Esophagus squamous epithelium (tissue), 4 donors: ENCODE measurements at regions not wholly inside any gene's neighbourhood (a gene's known extent, or its start where the extent isn't known, plus 50 kb on each side); places are given as distances from the start of the nearest gene placed in this dataset.

ENCODE experiments used
- CTCF ChIP-seq, 6 experiments: fragments of 450-650 bp in 4 of 6; fragments of 200-600 bp in 2 of 6; sonication (generic) in 2 of 6; IDR thresholded peaks; one replicate each; pipeline ENCODE4 v1.5.1; 2016 to 2019; ENCODE audit warnings: antibody characterized with exemption in 6 of 6, mild to moderate bottlenecking in 4 of 6, moderate library complexity in 4 of 6
- POLR2A ChIP-seq, 4 donors: fragments of 450-650 bp; IDR thresholded peaks; one replicate each; pipeline ENCODE4 v1.6.1; 2017; ENCODE audit warnings: antibody characterized with exemption in 4 of 4, mild to moderate bottlenecking in 4 of 4, moderate library complexity in 3 of 4

- TF ChIP-seq CTCF (IDR thresholded peaks at IDR 0.05) (no peak), POLR2A (IDR thresholded peaks at IDR 0.05) (no peak)
Observed at GRCh38 chr5:156170351-156170961, 156.5 kb upstream of the SGCD start.
